DMS53 treated with DMSO at 0.1 percent for 48 hours (cell line): ENCODE measurements at regions not wholly inside any gene's neighbourhood (a gene's known extent, or its start where the extent isn't known, plus 50 kb on each side); places are given as distances from the start of the nearest gene placed in this dataset.

Experiments used
- DNase-seq: peaks from one replicate; lab custom pipeline; 2025; ENCODE audit not compliant: unreplicated experiment; lab: John Stamatoyannopoulos, UW

- no peak for DNase-seq
Measured at GRCh38 chr2:48912110-48912509, 156.6 kb upstream of the LHCGR start.

- no peak for DNase-seq
Measured at GRCh38 chr2:48910961-48911360, 155.4 kb upstream of the LHCGR start.

GRCh38 chr2:48906633-48907032 lies 151.1 kb upstream of the LHCGR start:
- no peak for DNase-seq

GRCh38 chr2:48905696-48906095 lies 150.2 kb upstream of the LHCGR start:
- DNase-seq, result no peak

- no peak for DNase-seq
Measured at GRCh38 chr2:48902521-48902920, 147.0 kb upstream of the LHCGR start.

- no peak for DNase-seq
Measured at GRCh38 chr2:48901416-48901815, 145.9 kb upstream of the LHCGR start.

GRCh38 chr2:48901015-48901343 lies 145.5 kb upstream of the LHCGR start:
- DNase-seq, result no peak

- no peak for DNase-seq
Measured at GRCh38 chr2:48900321-48901014, 144.9 kb upstream of the LHCGR start.

- no peak for DNase-seq
Measured at GRCh38 chr2:48896870-48897269, 141.3 kb upstream of the LHCGR start.

GRCh38 chr2:48890454-48891131 lies 135.1 kb upstream of the LHCGR start:
- DNase-seq, result no peak

GRCh38 chr2:48888066-48888465 lies 132.5 kb upstream of the LHCGR start:
- DNase-seq, result no peak

GRCh38 chr2:48886919-48887318 lies 131.4 kb upstream of the LHCGR start:
- no peak for DNase-seq

- DNase-seq, result no peak
Measured at GRCh38 chr2:48885841-48886240, 130.3 kb upstream of the LHCGR start.

- DNase-seq, result no peak
Measured at GRCh38 chr2:48883661-48884060, 128.1 kb upstream of the LHCGR start.

GRCh38 chr2:48874282-48874681 lies 118.8 kb upstream of the LHCGR start:
- no peak for DNase-seq

- DNase-seq, result no peak
Measured at GRCh38 chr2:48873666-48874065, 118.1 kb upstream of the LHCGR start.

- no peak for DNase-seq
Measured at GRCh38 chr2:48870942-48871341, 115.4 kb upstream of the LHCGR start.

- DNase-seq, result no peak
Measured at GRCh38 chr2:48870503-48870902, 115.0 kb upstream of the LHCGR start.

- DNase-seq, result no peak
Measured at GRCh38 chr2:48865704-48866103, 110.2 kb upstream of the LHCGR start.

- DNase-seq, result no peak
Measured at GRCh38 chr2:48860380-48860779, 104.9 kb upstream of the LHCGR start.

GRCh38 chr2:48856657-48857056 lies 101.1 kb upstream of the LHCGR start:
- DNase-seq, result no peak

GRCh38 chr2:48856144-48856543 lies 100.6 kb upstream of the LHCGR start:
- peak; percentile 38 for DNase-seq

- DNase-seq, result no peak
Measured at GRCh38 chr2:48855142-48855541, 99.6 kb upstream of the LHCGR start.
